GM21737 (cell line): ENCODE measurements at regions not wholly inside any gene's neighbourhood (a gene's known extent, or its start where the extent isn't known, plus 50 kb on each side); places are given as distances from the start of the nearest gene placed in this dataset.
A peak's percentile ranks its signal among the peaks of the same experiment; 100 is the strongest.

Experiments used
- ATAC-seq: cut with Tn5 transposase; IDR thresholded peaks from one replicate; pipeline ENCODE4 v1.9.1; 2021; ENCODE audit warnings: mild to moderate bottlenecking, moderate library complexity; ENCODE audit not compliant: unreplicated experiment

DNA sequence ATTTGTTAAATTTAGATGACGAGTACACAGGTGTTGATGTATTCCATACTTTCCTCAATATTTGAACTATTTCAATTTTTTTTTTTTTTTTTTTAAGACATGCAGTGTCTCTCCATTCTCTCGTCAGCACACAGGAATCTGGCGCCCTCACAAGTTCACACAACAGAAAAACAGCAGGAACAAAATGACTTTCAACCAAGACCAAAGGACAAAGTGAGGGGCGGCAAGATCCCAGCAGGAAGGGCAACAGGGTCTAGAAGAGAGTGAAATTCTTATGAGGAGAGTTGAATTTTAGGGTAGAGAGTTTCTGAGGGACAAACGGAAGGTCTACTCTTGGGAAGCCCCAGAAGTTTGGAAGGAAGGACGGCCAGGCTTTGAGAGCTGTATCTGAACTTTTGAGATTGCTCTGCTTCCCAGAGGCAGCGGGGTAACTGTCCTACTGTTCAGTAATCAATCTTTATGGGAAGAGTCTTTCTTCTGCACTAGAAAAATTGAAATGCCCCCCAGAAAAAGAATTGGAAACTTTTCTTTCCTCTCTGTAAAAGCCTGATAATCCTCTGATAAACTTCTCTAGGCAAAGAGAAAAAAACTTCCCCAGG, 760.2 kb downstream of the RAB28 start:
- ATAC-seq = no peak

- ATAC-seq = no peak
Observed at GRCh38 chr4:12716896-12717295, 767.2 kb downstream of the RAB28 start.

DNA sequence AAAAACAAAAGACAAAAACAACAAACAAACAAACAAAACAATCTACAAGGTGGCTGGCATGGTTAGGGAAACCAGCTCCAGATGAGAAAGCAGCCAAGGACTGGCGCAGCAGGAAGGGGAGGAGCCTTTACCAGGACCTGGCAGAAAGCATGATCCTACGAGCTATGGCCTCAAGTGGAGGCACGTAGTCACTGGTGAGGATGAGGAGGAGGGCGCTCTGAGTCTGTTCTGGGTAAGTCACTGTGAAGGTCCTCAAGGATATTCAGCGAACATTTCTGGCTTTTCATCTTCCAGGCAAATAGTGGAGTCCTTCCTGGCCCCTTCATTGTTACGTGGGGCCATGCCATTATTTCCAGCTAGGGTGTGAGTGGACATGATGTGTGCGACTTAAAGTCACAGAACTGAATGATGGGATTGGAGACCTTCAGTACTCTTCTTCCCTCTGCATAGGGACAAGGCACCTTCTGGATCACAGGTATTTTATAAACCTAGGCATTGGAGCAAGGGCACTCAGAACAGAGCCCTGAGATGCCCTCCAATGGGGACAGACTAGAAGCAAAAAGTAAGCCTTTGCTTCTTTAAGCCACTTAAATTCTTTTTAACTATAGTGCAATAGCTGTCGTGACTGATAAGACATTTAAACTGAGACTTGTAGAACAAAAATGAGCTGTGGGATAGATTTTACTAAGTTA, 771.3 kb downstream of the RAB28 start:
- no peak for ATAC-seq

DNA sequence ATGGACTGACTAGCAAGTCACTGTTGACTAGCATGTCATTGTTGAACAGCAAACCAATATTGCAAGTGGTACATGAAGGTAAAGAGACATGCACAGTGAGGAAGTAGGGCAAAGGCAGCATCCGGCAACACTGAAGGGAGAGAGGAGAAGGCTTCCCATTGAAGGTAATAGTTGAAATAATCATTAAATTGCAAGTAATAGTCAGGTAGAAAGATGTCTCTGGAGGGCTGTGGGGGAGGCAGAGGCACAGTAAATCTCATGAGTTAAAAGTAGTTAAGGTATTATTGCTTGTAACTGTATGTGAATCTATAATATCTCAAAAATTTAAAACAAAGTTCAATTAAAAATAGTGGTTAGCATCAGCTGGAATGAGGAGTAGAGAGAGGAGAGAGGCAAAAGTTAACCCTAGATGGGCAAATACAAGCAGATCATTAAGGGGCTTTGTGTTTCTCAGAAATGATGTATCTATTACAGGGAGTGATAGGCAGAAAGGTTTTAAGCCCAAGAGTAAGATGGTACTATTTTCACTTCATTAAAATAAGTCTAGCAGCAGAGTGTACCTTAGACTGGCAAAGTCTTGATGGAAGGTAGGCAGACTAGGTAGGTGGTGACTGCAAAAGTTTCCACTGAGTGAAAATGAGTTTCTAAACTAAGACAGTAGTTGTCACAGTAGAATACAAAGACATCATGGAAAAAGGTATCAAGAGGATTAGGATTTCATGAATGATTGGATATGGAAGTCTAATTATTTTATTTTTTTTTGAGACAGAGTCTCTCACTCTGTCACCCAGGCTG, 776.6 kb downstream of the RAB28 start:
- ATAC-seq = no peak

DNA sequence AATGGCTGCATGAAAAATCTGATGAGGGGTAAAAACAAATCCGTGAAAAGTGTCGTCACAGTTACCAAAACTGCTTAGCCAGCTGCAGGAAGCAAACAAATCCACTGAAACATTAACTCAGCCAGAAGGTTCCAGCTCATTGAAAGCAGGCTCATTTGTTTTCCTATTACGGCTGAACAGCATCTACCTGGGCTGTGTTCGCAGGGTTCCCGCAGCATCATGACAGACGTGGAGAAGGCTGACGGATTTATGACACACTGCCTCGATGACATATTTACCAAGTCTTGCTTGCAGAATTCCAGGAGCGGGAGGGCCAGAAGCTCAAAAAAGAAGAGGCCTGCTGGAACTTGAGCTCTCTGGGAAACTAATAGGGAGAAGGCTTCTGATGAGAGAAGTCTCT, 781.1 kb downstream of the RAB28 start:
- ATAC-seq = no peak

DNA sequence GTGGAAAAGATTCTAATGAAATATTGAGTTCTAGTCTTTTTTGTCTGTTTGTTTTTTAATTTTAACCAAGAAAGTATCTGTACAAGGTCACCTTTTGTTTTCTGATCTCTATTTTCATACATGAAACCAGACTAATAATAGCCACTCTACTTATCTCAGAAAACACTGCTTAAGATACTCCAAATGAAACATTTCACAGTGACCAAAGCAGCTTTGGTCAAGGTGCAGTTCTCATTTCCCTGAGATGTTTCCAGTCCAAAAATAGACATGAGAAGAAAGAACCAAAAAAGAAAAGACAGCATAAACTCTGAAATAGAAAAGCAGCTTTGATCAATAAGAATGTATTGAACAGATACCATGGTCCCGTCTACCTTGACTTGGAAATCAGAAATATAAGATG, 782.8 kb downstream of the RAB28 start:
- no peak for ATAC-seq

GRCh38 chr4:12697970-12698369, 786.2 kb downstream of the RAB28 start:
- ATAC-seq = no peak

DNA sequence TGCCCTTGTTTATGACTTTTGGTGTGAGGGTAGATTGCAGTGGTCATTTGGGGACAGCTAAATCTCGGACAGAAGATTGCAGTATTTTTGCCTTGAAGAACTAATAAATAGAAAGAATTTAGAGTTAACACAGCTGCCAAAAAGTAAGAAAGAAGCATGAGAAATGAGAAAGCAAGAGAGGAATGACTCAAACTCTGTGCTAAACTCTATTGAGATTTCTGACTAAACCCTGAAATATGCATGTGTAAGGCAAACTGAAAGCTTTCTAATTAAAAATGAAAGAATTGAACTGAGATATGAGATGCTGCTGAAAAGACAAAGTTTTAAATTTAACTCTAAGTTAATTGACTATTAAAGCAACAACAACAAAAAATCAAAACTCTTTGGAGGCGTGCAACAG, 791.3 kb downstream of the RAB28 start:
- ATAC-seq = no peak

- no peak for ATAC-seq
Observed at GRCh38 chr4:12691168-12691567, 793.0 kb downstream of the RAB28 start.

GRCh38 chr4:12689457-12689856, 794.7 kb downstream of the RAB28 start:
- ATAC-seq = no peak

DNA sequence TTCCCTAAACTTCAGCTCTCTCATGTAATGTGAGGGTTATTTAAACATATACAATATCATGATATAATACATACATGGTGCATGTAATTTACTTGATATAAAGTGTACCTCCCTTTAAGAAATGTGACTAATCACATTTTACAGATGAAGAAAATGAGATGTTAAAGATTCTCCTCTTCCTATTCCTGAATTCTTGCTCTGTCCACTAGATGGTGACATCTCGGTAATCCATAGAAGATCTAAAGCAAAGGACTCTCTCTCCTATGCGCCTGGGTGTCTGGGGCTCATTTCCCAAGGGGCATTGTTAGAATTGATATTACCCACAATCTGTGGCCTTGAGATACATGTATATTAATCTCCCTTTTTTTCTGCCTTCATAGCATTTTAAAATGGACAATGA, 804.9 kb downstream of the RAB28 start:
- ATAC-seq = no peak

- ATAC-seq = no peak
Observed at GRCh38 chr4:12674184-12674583, 810.0 kb downstream of the RAB28 start.

GRCh38 chr4:12672303-12672702, 811.8 kb downstream of the RAB28 start:
- no peak for ATAC-seq

- no peak for ATAC-seq
Observed at GRCh38 chr4:12658146-12658545, 826.0 kb downstream of the RAB28 start.

GRCh38 chr4:12651876-12652275, 832.3 kb downstream of the RAB28 start:
- no peak for ATAC-seq

DNA sequence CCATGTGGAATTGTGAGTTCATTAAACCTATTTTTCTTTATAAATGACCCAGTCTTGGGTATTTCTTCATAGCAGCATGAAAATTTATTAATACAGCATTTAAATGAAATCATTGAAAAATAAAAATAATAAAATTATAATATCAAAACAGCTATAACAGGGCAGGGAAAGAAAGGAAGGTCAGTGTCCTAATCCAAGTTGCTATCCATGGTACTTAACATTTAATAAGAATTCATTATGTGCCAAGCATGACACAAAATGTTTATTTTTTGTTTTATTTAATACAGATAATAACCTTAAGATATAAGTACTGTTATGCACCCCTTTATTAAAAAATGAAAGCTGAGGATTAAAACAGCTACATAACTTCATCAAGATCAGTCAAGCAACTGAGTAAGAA, 838.4 kb downstream of the RAB28 start:
- ATAC-seq = no peak

DNA sequence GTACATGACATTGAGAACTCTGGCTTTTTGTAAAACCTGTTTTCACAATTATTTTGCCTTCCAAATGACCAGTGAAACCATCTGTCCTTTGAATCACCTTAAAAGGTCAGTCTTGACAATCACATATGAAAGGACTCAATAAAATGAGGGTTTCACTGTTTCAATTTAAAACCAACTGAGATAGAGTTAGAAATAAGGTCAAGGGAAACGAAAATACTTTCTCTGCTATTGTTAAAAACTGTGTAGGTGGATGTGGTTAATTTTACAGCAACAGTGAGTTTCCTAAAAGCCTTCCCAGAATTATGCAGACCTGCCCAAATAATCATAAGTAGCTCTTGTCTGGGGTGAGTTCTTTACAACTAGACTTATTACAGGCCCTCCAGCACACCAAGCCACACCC, 839.9 kb downstream of the RAB28 start:
- no peak for ATAC-seq

- no peak for ATAC-seq
Observed at GRCh38 chr4:12636191-12636590, 847.9 kb downstream of the RAB28 start.

DNA sequence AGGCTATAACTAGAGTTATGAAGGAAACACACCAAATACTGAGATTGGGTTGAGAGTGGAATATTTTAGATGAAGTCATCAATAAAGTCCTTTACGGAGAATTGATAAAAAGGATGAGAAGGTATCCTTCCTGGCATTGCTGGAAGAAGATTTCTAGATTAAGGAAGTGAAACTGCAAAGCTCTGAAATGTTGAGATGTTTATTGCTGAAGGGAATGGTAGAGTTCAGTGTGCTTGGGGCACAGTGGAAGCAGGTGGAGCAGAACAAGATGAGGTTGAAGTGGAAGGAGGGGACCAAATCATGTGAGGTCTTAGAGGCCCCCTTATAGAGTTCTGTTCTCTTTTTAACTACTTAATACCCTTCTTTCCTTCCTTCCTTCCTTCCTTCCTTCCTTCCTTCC, 848.5 kb downstream of the RAB28 start:
- ATAC-seq = no peak

DNA sequence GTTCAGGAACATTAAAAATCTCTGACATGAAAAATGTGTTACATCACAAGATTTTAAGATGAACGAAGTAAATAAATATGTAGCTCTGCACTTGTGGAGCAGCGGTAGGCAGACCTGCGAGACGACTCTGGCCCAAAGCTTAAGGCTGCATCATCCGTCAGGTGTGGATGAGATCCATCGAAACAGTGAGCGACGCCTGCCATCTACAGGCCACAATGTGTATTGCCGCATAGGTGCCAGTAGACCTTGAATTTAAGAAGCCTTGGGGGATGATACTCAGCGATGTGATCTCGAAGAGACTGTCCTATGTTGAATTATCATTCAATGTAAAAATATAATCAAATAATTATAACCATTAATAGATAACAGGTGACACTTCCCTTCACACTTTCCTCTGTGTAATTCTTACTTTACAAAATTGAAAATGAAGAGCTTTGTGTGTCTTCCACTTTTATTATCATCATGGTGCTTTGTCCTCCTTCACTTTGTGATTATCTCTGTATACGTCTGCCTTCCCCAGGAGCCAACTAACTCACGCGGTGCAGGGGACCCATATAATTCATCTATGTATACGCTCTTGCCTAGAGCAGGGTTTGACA, 851.0 kb downstream of the RAB28 start:
- ATAC-seq = peak; percentile 97

- no peak for ATAC-seq
Observed at GRCh38 chr4:12615822-12616221, 868.3 kb downstream of the RAB28 start.

GRCh38 chr4:12612876-12613275, 871.3 kb downstream of the RAB28 start:
- ATAC-seq = no peak
